ENCODE measurements at regions not wholly inside any gene's neighbourhood (a gene's known extent, or its start where the extent isn't known, plus 50 kb on each side); places are given as distances from the start of the nearest gene placed in this dataset.

- TF ChIP-seq CTCF (IDR thresholded peaks at IDR 0.05) (no peak), ZFX (IDR thresholded peaks at IDR 0.05; ENCODE audit: borderline replicate concordance) (no peak)
Observed at GRCh38 chr6:145327586-145327985, 407.7 kb downstream of the EPM2A start.

All from 22Rv1 (cell line).